SK-N-SH (cell line): ENCODE measurements at regions not wholly inside any gene's neighbourhood (a gene's known extent, or its start where the extent isn't known, plus 50 kb on each side); places are given as distances from the start of the nearest gene placed in this dataset.

Source experiments
- CTCF ChIA-PET: fragments of 300-600, 350-600 bp; formaldehyde crosslinking; extraction: SDS; loops from one replicate; lab custom pipeline; 2021; lab: Yijun Ruan, JAX
- POLR2A ChIA-PET: fragments of 350-600 bp; sonication (Branson Sonifier 250); formaldehyde crosslinking; extraction: SDS; loops from one replicate; lab custom pipeline; 2020; ENCODE audit warnings: antibody characterized with exemption, inconsistent platforms; lab: Yijun Ruan, JAX
- DNase-seq: peaks from one replicate; pipeline ENCODE4 v3.0.0; 2012
- H2AFZ ChIP-seq: fragments of 200-600 bp; sonication (generic); 2 replicates; pipeline ENCODE4 v1.8.1; 2016; ENCODE audit warnings: antibody characterized with exemption, mild to moderate bottlenecking, low read depth
- H3F3A ChIP-seq: fragments of 200-600 bp; sonication (generic); replicated peaks from 2 replicates; pipeline ENCODE3; 2016; ENCODE audit warnings: antibody characterized with exemption, mild to moderate bottlenecking; ENCODE audit not compliant: insufficient read depth
- H3K27ac ChIP-seq, 2 experiments: fragments of 200-500 bp in 1 of 2; fragments of 200-600 bp in 1 of 2; sonication (Bioruptor generic) in 1 of 2; sonication (generic), shearing (Covaris generic) in 1 of 2; 2 replicates each; pipeline versions ENCODE4 v1.5.1 to v1.6.1; 2014 to 2016; ENCODE audit warnings: low read depth in 2 of 2, inconsistent platforms in 1 of 2, low read length in 1 of 2, mild to moderate bottlenecking in 1 of 2, mixed read lengths in 1 of 2
- H3K27me3 ChIP-seq: fragments of 200-600 bp; sonication (generic), shearing (Covaris generic); 2 replicates; pipeline ENCODE4 v1.6.1; 2016; ENCODE audit warnings: mixed run types; ENCODE audit not compliant: insufficient read depth
- H3K36me3 ChIP-seq, 2 experiments: fragments of 200-500 bp in 1 of 2; fragments of 200-600 bp in 1 of 2; sonication (Bioruptor generic) in 1 of 2; sonication (generic) in 1 of 2; replicated peaks in 1 of 2; 2 replicates each; pipeline versions ENCODE3 to v1.5.1; 2014 to 2016; ENCODE audit warnings: low read length in 1 of 2, mild to moderate bottlenecking in 1 of 2; ENCODE audit not compliant: insufficient read depth in 2 of 2, control insufficient read depth in 1 of 2
- H3K4me1 ChIP-seq, 2 experiments: fragments of 200-500 bp in 1 of 2; fragments of 200-600 bp in 1 of 2; sonication (Bioruptor generic) in 1 of 2; sonication (generic), shearing (Covaris generic) in 1 of 2; 2 replicates each; pipeline versions ENCODE4 v1.5.1 to v1.6.1; 2014 to 2016; ENCODE audit warnings: low read depth in 1 of 2, low read length in 1 of 2, mixed run types in 1 of 2; ENCODE audit not compliant: insufficient read depth in 2 of 2, control insufficient read depth in 1 of 2
- H3K4me2 ChIP-seq: fragments of 200-600 bp; sonication (generic), shearing (Covaris generic); 2 replicates; pipeline ENCODE4 v1.6.1; 2017; ENCODE audit warnings: mixed run types
- H3K4me3 ChIP-seq, 2 experiments: fragments of 200-500 bp in 1 of 2; fragments of 200-600 bp in 1 of 2; sonication (Bioruptor generic) in 1 of 2; sonication (generic), shearing (Covaris generic) in 1 of 2; 2 replicates each; pipeline versions ENCODE4 v1.5.1 to v1.8.1; 2014 to 2016; ENCODE audit warnings: low read depth in 2 of 2, inconsistent platforms in 1 of 2, low read length in 1 of 2, mild to moderate bottlenecking in 1 of 2, mixed read lengths in 1 of 2, moderate library complexity in 1 of 2
- H3K79me2 ChIP-seq: fragments of 200-600 bp; sonication (generic); 2 replicates; pipeline ENCODE4 v1.8.1; 2017; ENCODE audit warnings: mild to moderate bottlenecking; ENCODE audit not compliant: insufficient read depth
- H3K9ac ChIP-seq: fragments of 200-600 bp; sonication (generic); 2 replicates; pipeline ENCODE4 v1.6.1; 2017; ENCODE audit warnings: mixed run types
- H3K9me2 ChIP-seq: fragments of 200-600 bp; sonication (generic); 2 replicates; pipeline ENCODE4 v1.6.1; 2017; ENCODE audit warnings: mixed run types
- H3K9me3 ChIP-seq: fragments of 200-600 bp; sonication (generic); 2 replicates; pipeline ENCODE4 v1.6.1; 2017; ENCODE audit warnings: mixed run types, mild to moderate bottlenecking, moderate library complexity
- H4K20me1 ChIP-seq: fragments of 200-600 bp; sonication (generic); 2 replicates; pipeline ENCODE4 v1.6.1; 2017; ENCODE audit warnings: mild to moderate bottlenecking, mixed run types; ENCODE audit not compliant: insufficient read depth
- CHD2 ChIP-seq: fragments of 150-350 bp; IDR thresholded peaks from 2 replicates; pipeline ENCODE4 v1.6.1; 2018; ENCODE audit warnings: low read length; ENCODE audit not compliant: partially characterized antibody
- ELF1 ChIP-seq: IDR thresholded peaks from 2 replicates; pipeline ENCODE4 v1.4.0; 2012
- FOXM1 ChIP-seq: IDR thresholded peaks from 2 replicates; pipeline ENCODE4 v1.4.0; 2012; ENCODE audit warnings: low read depth, mild to moderate bottlenecking
- GABPA ChIP-seq: IDR thresholded peaks from 2 replicates; pipeline ENCODE4 v1.4.0; 2012; ENCODE audit warnings: low read depth, mild to moderate bottlenecking
- MXI1 ChIP-seq: IDR thresholded peaks from 2 replicates; pipeline ENCODE4 v1.6.1; 2012; ENCODE audit warnings: mild to moderate bottlenecking, low read depth, low read length, improper control_type of control experiment
- NFIC ChIP-seq: IDR thresholded peaks from 2 replicates; pipeline ENCODE4 v1.4.0; 2012; ENCODE audit warnings: borderline replicate concordance
- NRF1 ChIP-seq: IDR thresholded peaks from 2 replicates; pipeline ENCODE4 v1.6.1; 2012; ENCODE audit warnings: low read depth, mild to moderate bottlenecking, low read length
- POLR2AphosphoS5 ChIP-seq: IDR thresholded peaks from 2 replicates; pipeline ENCODE4 v1.6.1; 2012; ENCODE audit warnings: low read depth, low read length
- RFX5 ChIP-seq: IDR thresholded peaks from 2 replicates; pipeline ENCODE4 v1.6.1; 2012; ENCODE audit warnings: mild to moderate bottlenecking, improper control_type of control experiment, low read length
- TAF1 ChIP-seq: IDR thresholded peaks from 2 replicates; pipeline ENCODE4 v1.6.1; 2012; ENCODE audit warnings: low read depth, mild to moderate bottlenecking, low read length, moderate library complexity, borderline replicate concordance
- TCF12 ChIP-seq: IDR thresholded peaks from 2 replicates; pipeline ENCODE4 v1.4.0; 2012
- WGBS: methylation state at CpG from one replicate; pipeline ENCODE4 v1.1.6; 2017; ENCODE audit warnings: low lambda C conversion rate; 5-methylcytosine and 5-hydroxymethylcytosine counted together
- TF ChIP-seq, protein P1 (sequence below): IDR thresholded peaks from 2 replicates; pipeline ENCODE4 v1.6.1; 2012; ENCODE audit warnings: mild to moderate bottlenecking, low read depth, low read length, moderate library complexity
- TF ChIP-seq, protein P2 (sequence below): IDR thresholded peaks from 2 replicates; pipeline ENCODE4; 2012
- TF ChIP-seq, protein P3 (sequence below): fragments of 150-350 bp; IDR thresholded peaks from 2 replicates; pipeline ENCODE4 v1.6.1; 2017; ENCODE audit warnings: antibody characterized with exemption, low read length, low read depth, borderline replicate concordance

DNA sequence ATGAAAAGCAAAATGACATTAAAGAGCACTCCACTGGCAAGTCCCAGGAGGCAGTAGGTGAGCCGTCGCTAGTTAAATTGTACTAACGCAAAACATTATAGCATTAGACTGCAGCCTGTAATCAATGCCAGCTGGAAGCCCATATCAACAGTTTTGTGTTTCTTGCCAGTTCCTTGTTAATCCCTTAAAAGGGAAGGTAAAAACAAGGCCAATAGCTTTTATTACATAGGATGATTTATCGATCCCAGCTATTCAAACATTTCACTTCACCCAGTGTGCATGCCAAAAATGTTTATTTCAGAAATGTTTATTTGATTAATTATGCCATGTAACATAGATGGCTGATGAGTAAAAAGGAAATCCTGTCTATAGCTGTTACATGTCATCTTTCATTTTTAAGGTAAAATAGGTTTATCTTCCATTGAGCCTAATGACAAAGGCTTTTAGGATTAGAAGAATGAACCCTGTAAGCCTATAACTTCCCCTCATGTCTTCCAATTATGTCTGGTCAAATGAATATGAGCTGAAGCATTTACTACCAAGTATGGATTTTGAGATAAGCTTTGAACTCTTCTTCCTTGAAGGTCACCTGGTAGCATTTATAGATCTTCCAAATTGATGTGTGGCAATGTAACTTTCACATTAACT lies 591.2 kb downstream of the RNF144A start:
- no peaks in the 10 kb centered on the region for H3K79me2 ChIP-seq
- no peaks in the 10 kb centered on the region for H4K20me1 ChIP-seq
- no peaks in the 10 kb centered on the region for H3K9me2 ChIP-seq
- DNase-seq: peak; percentile 22
- H3K4me3 ChIP-seq: no peak overlapping the region
- no peaks in the 10 kb centered on the region for H3F3A ChIP-seq
- CTCF ChIA-PET: interaction anchor here (0.7 to 1.3 kb wide), 2 partner anchors 82 to 780 kb away, joined by 3 read pairs; no protein-coding TSS in a partner anchor
- H3K27ac ChIP-seq: peak overlapping the region in 1 of 2 experiments; percentile 16; a peak in 2 of 4 replicates
- 29% methylated on average over 4 of the region's 4 CpGs for WGBS
- H2AFZ ChIP-seq: no peak overlapping the region
- TF ChIP-seq TAF1: no peak
- TF ChIP-seq, protein P1, sequence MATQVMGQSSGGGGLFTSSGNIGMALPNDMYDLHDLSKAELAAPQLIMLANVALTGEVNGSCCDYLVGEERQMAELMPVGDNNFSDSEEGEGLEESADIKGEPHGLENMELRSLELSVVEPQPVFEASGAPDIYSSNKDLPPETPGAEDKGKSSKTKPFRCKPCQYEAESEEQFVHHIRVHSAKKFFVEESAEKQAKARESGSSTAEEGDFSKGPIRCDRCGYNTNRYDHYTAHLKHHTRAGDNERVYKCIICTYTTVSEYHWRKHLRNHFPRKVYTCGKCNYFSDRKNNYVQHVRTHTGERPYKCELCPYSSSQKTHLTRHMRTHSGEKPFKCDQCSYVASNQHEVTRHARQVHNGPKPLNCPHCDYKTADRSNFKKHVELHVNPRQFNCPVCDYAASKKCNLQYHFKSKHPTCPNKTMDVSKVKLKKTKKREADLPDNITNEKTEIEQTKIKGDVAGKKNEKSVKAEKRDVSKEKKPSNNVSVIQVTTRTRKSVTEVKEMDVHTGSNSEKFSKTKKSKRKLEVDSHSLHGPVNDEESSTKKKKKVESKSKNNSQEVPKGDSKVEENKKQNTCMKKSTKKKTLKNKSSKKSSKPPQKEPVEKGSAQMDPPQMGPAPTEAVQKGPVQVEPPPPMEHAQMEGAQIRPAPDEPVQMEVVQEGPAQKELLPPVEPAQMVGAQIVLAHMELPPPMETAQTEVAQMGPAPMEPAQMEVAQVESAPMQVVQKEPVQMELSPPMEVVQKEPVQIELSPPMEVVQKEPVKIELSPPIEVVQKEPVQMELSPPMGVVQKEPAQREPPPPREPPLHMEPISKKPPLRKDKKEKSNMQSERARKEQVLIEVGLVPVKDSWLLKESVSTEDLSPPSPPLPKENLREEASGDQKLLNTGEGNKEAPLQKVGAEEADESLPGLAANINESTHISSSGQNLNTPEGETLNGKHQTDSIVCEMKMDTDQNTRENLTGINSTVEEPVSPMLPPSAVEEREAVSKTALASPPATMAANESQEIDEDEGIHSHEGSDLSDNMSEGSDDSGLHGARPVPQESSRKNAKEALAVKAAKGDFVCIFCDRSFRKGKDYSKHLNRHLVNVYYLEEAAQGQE: no peak
- TF ChIP-seq POLR2AphosphoS5: 0 out of 2 replicates have a peak, but pooled peaks have one; percentile 16
- no peak for TF ChIP-seq RFX5
- TF ChIP-seq, protein P2, sequence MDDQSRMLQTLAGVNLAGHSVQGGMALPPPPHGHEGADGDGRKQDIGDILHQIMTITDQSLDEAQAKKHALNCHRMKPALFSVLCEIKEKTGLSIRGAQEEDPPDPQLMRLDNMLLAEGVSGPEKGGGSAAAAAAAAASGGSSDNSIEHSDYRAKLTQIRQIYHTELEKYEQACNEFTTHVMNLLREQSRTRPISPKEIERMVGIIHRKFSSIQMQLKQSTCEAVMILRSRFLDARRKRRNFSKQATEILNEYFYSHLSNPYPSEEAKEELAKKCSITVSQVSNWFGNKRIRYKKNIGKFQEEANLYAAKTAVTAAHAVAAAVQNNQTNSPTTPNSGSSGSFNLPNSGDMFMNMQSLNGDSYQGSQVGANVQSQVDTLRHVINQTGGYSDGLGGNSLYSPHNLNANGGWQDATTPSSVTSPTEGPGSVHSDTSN: no peak
- TF ChIP-seq, protein P3, sequence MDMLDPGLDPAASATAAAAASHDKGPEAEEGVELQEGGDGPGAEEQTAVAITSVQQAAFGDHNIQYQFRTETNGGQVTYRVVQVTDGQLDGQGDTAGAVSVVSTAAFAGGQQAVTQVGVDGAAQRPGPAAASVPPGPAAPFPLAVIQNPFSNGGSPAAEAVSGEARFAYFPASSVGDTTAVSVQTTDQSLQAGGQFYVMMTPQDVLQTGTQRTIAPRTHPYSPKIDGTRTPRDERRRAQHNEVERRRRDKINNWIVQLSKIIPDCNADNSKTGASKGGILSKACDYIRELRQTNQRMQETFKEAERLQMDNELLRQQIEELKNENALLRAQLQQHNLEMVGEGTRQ: no peak
- TF ChIP-seq MXI1: no peak
- no peak for TF ChIP-seq NFIC
- TF ChIP-seq TCF12: peak; percentile 25; the same call in 1 of the 2 replicates
- TF ChIP-seq FOXM1: no peak
- no peak for TF ChIP-seq ELF1
- no peak for TF ChIP-seq CHD2
- no peak for TF ChIP-seq GABPA
- TF ChIP-seq NRF1: no peak
- H3K9me3 ChIP-seq: no peaks in the 10 kb centered on the region
- H3K9ac ChIP-seq: no peak overlapping the region
- POLR2A ChIA-PET: no interaction called here
- H3K4me1 ChIP-seq: peaks cover 0 to 7% of the 10 kb centered on the region in 2 experiments; a peak in 2 of 4 replicates
- H3K36me3 ChIP-seq: no peaks in the 10 kb centered on the region
- H3K27me3 ChIP-seq: no peaks in the 10 kb centered on the region
- H3K4me2 ChIP-seq: no peak overlapping the region
